HG02623 (cell line): ENCODE measurements at regions not wholly inside any gene's neighbourhood (a gene's known extent, or its start where the extent isn't known, plus 50 kb on each side); places are given as distances from the start of the nearest gene placed in this dataset.

Source experiments
- ATAC-seq: cut with Tn5 transposase; IDR thresholded peaks from one replicate; pipeline ENCODE4 v1.9.1; 2021; ENCODE audit warnings: moderate library complexity; ENCODE audit not compliant: unreplicated experiment

- no peak for ATAC-seq
These were observed 112.6 kb upstream of the CCDC112 start for GRCh38 chr5:115409094-115409493.

DNA sequence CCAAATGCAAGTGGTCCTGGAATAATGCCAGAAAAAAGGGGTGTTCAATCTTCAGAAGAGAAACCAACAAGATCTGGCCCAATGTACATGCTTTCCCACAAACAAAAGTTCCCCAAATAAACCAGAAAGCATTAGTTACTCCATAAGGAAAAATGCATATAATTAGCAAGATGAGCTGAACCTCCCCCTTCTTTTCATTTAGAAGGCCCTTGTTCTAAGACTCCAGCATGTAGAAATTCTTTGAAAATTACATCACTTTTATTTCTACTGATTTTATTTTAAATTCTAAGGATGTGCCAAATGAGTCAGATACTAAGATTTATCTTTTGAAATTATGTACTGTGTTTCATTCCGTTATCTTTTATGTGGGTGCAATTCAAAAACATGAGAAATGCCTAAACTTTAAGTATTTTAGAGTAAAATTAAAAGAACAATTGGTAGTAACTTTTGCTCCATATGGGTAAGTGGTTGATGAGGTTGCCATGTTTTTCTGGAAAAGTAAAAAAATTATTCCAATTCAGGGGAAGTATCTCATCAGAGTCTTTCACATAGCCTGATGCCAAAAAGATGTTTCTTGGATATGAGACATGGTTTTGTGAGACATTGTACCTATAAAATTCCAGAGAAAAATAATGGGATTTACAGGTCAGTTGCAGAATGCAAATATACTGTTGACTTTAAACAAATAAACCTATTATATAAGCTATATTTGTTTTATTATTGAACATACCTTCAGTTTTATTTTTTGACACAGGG lies 106.5 kb upstream of the CCDC112 start:
- ATAC-seq, result no peak

- no peak for ATAC-seq
These were observed 105.6 kb upstream of the CCDC112 start for GRCh38 chr5:115402092-115402491.

- ATAC-seq, result no peak
These were observed 102.3 kb upstream of the CCDC112 start for GRCh38 chr5:115398719-115399118.

DNA sequence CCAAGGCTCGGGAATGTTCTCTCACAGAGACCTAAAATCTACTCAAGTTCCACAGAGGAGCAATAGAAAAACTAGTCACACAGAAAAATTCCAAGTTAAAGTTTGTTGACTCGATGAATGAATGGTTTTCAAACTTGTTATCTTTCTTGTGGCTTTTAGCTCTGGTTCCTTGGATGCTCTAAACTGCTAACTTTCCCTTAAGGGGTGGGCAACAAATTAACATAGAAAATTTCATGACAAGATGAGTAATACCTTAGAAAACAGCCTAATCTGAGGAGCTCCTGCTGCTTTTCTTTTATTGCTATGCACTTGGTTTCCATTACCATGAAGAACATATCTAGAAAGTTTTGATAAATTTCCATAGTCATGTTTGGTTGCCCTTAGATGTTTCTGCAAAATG lies 100.2 kb upstream of the CCDC112 start:
- no peak for ATAC-seq

DNA sequence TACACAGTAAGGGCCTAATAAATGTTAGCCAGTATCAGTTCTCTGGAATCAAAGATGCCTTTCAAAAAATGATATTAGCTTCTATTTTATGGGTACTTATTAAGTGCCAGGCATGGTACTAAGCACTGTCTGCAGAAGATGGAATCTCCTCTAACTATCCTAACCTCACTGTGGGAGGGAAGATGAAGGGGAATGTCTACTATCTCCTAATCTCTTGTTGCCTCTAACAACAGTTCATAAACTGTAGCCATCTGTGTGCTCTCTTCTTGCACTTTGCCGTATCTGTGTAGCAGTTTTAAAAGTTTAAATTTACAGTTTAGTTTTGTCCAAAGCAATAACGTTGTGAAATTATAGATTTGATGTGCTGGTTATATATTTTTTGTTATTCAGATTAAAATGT lies 99.6 kb upstream of the CCDC112 start:
- no peak for ATAC-seq

GRCh38 chr5:115394531-115394930 lies 98.1 kb upstream of the CCDC112 start:
- no peak for ATAC-seq

GRCh38 chr5:115393239-115393638 lies 96.8 kb upstream of the CCDC112 start:
- no peak for ATAC-seq

DNA sequence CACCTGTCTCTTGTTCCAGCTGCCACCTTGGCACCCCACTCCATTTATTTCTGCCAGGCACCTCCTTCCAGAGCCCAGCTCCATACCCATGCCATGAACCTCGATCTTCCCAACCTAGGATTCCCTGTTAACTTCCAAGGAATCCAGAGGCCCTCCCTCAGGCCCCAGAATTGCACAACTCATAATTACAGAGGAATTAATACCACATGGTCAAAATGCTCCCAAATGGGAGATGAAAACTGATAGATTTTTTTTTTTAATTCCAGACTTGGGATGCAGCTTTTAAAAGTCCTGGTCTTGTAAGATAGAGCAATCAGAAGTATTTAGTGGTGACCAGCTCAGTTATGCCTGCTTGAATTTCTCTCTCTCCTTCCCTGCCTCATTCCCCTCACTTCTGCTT lies 96.2 kb upstream of the CCDC112 start:
- no peak for ATAC-seq

DNA sequence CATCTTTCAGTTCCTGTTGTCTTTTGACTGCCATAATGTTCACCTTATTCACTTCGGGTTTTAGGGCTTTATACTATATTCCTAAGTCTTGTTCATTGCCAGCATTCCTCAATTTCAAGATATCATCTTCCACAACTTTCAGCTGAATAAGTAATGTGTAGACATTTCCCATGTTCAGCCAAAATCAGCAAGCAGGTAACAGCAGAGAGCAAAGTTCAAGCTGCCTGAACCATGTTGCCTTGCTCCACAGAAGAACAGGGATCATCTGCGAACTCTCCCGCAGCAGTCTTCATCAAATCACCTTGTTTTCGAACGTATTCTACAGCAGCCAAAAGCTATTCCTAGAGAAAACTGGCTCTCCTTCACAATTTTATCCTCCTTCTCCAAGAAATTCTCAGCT lies 95.3 kb upstream of the CCDC112 start:
- no peak for ATAC-seq

- no peak for ATAC-seq
These were observed 93.4 kb upstream of the CCDC112 start for GRCh38 chr5:115389799-115390382.

GRCh38 chr5:115389034-115389798 lies 92.8 kb upstream of the CCDC112 start:
- no peak for ATAC-seq

DNA sequence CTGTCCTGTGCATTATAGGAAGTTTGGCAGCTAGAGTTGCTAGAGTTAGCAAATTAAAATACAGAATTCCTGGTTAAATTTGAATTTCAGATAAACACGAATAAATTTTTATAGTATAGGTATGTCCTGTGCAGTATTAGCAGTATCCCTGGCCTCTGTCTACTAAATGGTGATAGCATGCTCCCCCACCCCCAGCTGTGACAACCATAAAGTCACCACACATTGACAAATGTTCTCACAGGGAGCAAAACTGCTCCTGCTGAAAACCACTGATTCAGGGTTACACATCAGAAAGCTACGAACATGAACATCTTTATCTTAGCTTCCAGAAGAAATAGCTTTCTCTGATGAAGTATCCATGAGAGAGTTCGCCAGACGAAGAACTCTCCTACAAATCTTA lies 91.8 kb upstream of the CCDC112 start:
- ATAC-seq, result no peak

GRCh38 chr5:115387816-115388215 lies 91.4 kb upstream of the CCDC112 start:
- no peak for ATAC-seq

- ATAC-seq, result no peak
These were observed 90.2 kb upstream of the CCDC112 start for GRCh38 chr5:115386657-115387056.

DNA sequence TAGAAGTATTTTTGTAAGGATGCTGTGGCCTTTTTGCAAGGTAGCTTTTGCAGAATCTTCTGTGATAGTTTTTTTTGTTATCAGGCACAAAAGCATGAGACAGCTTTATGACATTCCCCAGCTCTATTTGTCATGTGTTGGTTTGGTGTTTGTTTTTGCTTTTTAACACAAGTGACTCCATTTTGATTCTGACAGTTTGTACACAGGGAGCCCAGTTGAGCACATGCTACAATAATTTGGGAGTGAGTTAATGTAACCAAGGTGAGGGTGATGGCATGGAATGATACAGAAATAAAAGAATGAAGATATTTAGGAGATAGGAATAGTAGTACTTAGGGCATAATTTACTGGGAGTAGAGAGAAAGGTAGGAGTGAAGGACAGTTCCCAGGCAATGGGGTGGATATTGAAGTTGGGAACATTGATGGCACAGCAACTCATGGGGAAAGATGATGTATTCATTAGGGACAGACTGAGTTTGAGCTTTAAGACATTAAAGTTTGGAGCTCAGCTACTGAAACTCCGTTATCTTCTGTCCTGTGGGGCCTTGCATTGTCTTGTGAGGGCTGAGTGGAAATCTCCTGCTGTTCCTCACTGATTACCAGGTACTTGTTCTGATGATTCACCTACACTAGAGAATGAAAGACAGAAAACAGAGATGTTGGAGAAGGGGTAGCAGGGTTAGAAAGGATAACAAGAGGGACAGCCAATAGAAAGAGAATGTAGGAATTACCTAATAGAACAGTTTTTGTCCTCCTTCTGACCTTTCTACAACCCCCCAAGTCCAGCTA lies 88.3 kb upstream of the CCDC112 start:
- no peak for ATAC-seq

DNA sequence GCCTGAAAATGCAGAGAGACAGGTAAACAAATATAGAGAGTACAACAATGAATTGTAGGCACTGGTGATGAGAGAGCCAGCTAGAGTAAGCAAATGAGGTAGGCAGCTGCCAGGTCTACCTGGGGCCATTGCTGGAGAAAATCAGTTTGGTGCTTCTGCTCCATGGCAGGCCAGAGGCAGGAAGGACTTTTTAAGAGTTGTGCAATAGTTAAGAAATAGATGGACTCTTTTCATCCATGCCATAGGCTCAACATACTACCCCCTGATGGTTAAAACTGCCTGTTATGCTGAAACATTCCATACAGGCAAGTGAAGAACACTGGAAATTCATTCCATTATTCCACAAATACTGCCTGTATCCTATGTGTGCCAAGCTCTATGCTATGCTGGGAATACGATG lies 86.5 kb upstream of the CCDC112 start:
- ATAC-seq, result no peak

DNA sequence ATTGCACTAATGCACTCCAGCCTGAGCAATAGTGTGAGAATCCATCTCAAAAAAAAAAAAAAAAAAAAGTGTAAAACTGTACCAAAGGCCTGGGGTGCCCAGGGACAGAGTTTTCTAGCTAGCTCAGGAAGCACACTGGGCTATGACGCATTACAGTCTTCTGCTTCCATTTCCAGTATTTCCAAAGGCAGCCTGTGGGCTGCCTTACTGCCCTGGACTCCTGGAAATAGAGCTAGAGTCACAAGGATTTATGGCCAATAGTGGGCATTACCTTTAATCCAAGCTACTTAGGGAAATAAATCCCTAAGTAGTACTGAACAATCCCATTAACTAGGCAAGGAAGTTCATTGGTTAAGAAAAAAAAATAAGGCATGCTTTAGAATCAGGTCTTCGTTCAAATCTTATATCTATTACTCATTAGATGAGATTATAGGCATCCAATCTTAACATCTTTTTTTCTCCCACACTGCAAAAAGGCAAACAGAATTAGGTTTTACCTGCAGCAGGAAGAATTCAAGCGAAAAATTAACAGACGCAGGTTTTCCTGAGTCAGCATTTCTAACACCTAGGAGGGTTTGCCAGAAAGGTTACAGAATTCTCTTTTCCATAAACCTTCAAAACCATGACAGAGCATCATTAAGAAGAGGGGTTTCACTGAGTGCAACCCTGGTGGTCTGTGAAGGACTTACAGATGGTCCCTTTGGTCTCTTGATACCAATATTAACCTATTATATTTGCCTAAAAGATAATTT lies 85.6 kb upstream of the CCDC112 start:
- no peak for ATAC-seq

DNA sequence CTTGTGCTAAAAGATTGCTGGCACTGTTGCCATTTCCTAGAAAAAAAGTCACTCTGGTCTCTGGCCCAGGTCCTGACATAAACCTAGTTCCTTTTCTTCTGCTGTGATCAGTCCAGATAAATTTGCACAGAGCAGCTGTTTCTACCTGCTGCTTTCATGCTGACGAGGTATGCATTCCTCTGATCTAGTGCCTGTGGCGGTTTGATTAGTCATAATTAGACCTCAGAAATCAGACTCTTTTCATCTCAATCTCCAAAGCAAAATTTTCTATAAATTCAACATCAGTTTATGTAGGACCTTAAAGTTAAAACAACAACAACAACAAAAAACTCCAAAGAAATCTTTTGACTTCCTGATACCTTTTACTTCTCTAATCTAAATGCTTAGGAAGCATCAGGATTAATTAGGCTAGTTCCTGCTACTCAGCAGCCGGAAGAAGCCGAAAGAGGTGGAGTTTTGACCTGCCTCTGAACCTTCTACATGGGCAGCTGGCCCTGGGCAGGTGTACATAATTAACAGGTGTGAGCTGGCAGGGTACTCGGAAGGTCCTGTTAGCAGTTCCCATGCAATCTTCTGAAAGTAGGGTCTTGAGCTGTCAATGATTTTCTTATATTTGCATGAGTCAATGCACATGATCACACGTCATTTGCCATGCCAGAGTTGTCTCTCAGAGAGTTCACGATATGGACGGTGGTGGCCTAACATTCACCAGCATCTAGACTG lies 83.3 kb upstream of the CCDC112 start:
- ATAC-seq, result peak; percentile 38

DNA sequence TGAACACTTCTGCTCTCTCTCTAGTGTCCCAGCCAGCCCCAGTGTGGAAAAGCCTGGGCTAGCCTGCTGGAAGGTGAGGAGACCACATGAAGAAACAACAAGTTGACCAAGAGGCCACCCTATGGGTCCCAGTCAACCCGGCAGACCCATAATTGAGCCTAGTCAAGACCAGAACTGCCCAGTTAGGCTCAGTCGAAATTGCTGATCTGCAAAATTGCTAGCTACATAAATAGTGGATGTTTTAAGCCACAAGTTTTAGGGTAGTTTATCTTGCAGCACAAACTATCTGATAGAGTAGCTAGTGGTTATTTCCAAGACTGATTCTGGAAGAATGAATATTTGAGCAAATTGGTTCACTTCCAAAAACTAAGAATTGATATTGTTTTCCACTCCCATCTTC lies 82.3 kb upstream of the CCDC112 start:
- no peak for ATAC-seq
